ENCODE measurements at regions not wholly inside any gene's neighbourhood (a gene's known extent, or its start where the extent isn't known, plus 50 kb on each side); places are given as distances from the start of the nearest gene placed in this dataset.

- Histone ChIP-seq H3K9me3 (ENCODE audit: control insufficient read depth, insufficient read depth, low read depth, low read length) (no peaks in the 10 kb centered on the region), H3K4me1 (ENCODE audit: control insufficient read depth, insufficient read depth, low read length) (no peaks in the 10 kb centered on the region), H3K36me3 (ENCODE audit: control insufficient read depth, insufficient read depth, low read length) (no peaks in the 10 kb centered on the region), H3K27me3 (ENCODE audit: control insufficient read depth, insufficient read depth, low read length) (no peaks in the 10 kb centered on the region), H3K4me3 (ENCODE audit: low read depth in 2 of 2, low read length in 2 of 2) (no peak overlapping the region), H3K27ac (ENCODE audit: low read length) (no peak overlapping the region)
- POLR2A ChIA-PET, result interaction anchor here (0.5 kb wide), 1 partner anchor 137 kb away, joined by 3 read pairs; no protein-coding TSS in a partner anchor
- no TSS peak for BruUV-seq (replicated peaks)
- CTCF ChIA-PET, result no interaction called here
- intact Hi-C loops (cut with micrococcal nuclease; ENCODE audit: unreplicated experiment), result no loop called here
- no peak for DNase-seq (ENCODE audit: low read depth, low spot score)
- in situ Hi-C loops (cut with HindIII; ENCODE audit: low pct_unique_long_range_greater_than_20kb, low sequenced_read_pairs), result no loop called here
- no peak for ATAC-seq
- TF ChIP-seq TCF7L2 (IDR thresholded peaks at IDR 0.05; ENCODE audit: low read depth, low read length) (no peak), CTCF (IDR thresholded peaks at IDR 0.05) (no peak), REST (IDR thresholded peaks at IDR 0.05; ENCODE audit: insufficient read depth in 1 of 2, low read depth in 2 of 2, low read length in 1 of 2) (no peak), POLR2AphosphoS5 (IDR thresholded peaks at IDR 0.05; ENCODE audit: low read depth, low read length) (no peak), SIN3A (IDR thresholded peaks at IDR 0.05; ENCODE audit: borderline replicate concordance, insufficient read depth, low read depth, low read length) (no peak)
Measured at GRCh38 chr14:26866721-26867120, 268.9 kb upstream of the NOVA1 start.

- H3K9me3 ChIP-seq (ENCODE audit: control insufficient read depth, insufficient read depth, low read depth, low read length), result no peaks in the 10 kb centered on the region
- H3K4me3 ChIP-seq (ENCODE audit: low read depth in 2 of 2, low read length in 2 of 2), result no peak overlapping the region
- ChIA-PET POLR2A (interaction anchor here (0.5 kb wide), 1 partner anchor 138 kb away, joined by 3 read pairs; no protein-coding TSS in a partner anchor), CTCF (no interaction called here)
- no peak overlapping the region for H3K27ac ChIP-seq (ENCODE audit: low read length)
- in situ Hi-C loops (cut with HindIII; ENCODE audit: low pct_unique_long_range_greater_than_20kb, low sequenced_read_pairs) (no loop called here), intact Hi-C loops (cut with micrococcal nuclease; ENCODE audit: unreplicated experiment) (no loop called here)
- no peak for TF ChIP-seq CTCF (IDR thresholded peaks at IDR 0.05)
- DNase-seq (ENCODE audit: low read depth, low spot score), result peak; percentile 55
- H3K4me1 ChIP-seq (ENCODE audit: control insufficient read depth, insufficient read depth, low read length), result no peaks in the 10 kb centered on the region
- no peaks in the 10 kb centered on the region for H3K36me3 ChIP-seq (ENCODE audit: control insufficient read depth, insufficient read depth, low read length)
- ATAC-seq, result no peak
- no TSS peak for BruUV-seq (replicated peaks)
- no peaks in the 10 kb centered on the region for H3K27me3 ChIP-seq (ENCODE audit: control insufficient read depth, insufficient read depth, low read length)
Measured at GRCh38 chr14:26867171-26867757, 269.4 kb upstream of the NOVA1 start.
